22Rv1 (cell line): ENCODE measurements at regions not wholly inside any gene's neighbourhood (a gene's known extent, or its start where the extent isn't known, plus 50 kb on each side); places are given as distances from the start of the nearest gene placed in this dataset.

ENCODE experiments used
- CTCF ChIP-seq: fragments of 450-650 bp; IDR thresholded peaks from 2 replicates; pipeline ENCODE4 v1.5.1; 2017; ENCODE audit warnings: mild to moderate bottlenecking
- ZFX ChIP-seq: fragments of 450-650 bp; IDR thresholded peaks from 2 replicates; pipeline ENCODE4 v1.6.1; 2017; ENCODE audit warnings: antibody characterized with exemption, borderline replicate concordance

- TF ChIP-seq CTCF, result no peak
- TF ChIP-seq ZFX, result no peak
Observed at GRCh38 chr1:168907786-168908348, 178.9 kb upstream of the DPT start.
